ENCODE measurements at regions not wholly inside any gene's neighbourhood (a gene's known extent, or its start where the extent isn't known, plus 50 kb on each side); places are given as distances from the start of the nearest gene placed in this dataset.

DNA sequence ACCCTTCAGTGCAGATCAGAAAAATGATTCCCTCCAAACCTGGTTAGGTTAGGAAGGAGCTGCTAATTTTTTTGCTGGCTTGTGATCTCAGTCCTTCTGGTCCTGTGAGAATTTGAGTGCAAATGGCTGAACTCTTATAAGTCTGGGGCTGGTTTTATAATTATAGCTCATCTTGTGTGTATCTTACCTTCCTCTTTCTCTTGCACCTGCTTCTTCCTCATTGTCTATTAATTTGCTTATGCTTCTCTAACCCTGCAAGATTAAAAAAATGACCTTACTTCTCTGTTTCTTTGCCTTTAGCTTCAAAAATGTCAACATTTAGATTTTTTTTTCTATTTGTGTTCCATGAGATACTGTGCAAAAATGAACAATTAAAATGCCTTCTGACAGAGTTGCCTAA, 576.2 kb downstream of the DHX35 start:
- no peak for TF ChIP-seq EZH2phosphoT487 (IDR thresholded peaks at IDR 0.05; ENCODE audit: low read depth)
- TF ChIP-seq, protein P1, sequence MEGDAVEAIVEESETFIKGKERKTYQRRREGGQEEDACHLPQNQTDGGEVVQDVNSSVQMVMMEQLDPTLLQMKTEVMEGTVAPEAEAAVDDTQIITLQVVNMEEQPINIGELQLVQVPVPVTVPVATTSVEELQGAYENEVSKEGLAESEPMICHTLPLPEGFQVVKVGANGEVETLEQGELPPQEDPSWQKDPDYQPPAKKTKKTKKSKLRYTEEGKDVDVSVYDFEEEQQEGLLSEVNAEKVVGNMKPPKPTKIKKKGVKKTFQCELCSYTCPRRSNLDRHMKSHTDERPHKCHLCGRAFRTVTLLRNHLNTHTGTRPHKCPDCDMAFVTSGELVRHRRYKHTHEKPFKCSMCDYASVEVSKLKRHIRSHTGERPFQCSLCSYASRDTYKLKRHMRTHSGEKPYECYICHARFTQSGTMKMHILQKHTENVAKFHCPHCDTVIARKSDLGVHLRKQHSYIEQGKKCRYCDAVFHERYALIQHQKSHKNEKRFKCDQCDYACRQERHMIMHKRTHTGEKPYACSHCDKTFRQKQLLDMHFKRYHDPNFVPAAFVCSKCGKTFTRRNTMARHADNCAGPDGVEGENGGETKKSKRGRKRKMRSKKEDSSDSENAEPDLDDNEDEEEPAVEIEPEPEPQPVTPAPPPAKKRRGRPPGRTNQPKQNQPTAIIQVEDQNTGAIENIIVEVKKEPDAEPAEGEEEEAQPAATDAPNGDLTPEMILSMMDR (IDR thresholded peaks at IDR 0.05; ENCODE audit: low read depth, low read length): no peak
